WTC11 (cell line): ENCODE measurements at regions not wholly inside any gene's neighbourhood (a gene's known extent, or its start where the extent isn't known, plus 50 kb on each side); places are given as distances from the start of the nearest gene placed in this dataset.

Experiments
- ARID4B ChIP-seq: sonication (generic); formaldehyde crosslinking; IDR thresholded peaks from 2 replicates; pipeline ENCODE4 v1.8.0; 2023; ENCODE audit warnings: missing genetic modification reagents, mild to moderate bottlenecking, borderline replicate concordance
- ATF6 ChIP-seq: sonication (generic); formaldehyde crosslinking; IDR thresholded peaks from 2 replicates; pipeline ENCODE4 v1.8.1; 2023; ENCODE audit warnings: mild to moderate bottlenecking, missing genetic modification reagents
- CTCF ChIP-seq: fragments of 200-600 bp; IDR thresholded peaks from 2 replicates; pipeline ENCODE4 v1.8.0; 2022; ENCODE audit warnings: antibody characterized with exemption
- E2F1 ChIP-seq: sonication (generic); formaldehyde crosslinking; IDR thresholded peaks from 2 replicates; pipeline ENCODE4 v1.8.0; 2022; ENCODE audit warnings: mild to moderate bottlenecking, missing genetic modification reagents
- IRF1 ChIP-seq: sonication (generic); formaldehyde crosslinking; IDR thresholded peaks from 2 replicates; pipeline ENCODE4 v1.8.0; 2023; ENCODE audit warnings: missing genetic modification reagents
- RELA ChIP-seq: sonication (generic); formaldehyde crosslinking; IDR thresholded peaks from 2 replicates; pipeline ENCODE4 v1.8.1; 2022; ENCODE audit warnings: missing genetic modification reagents, mild to moderate bottlenecking, borderline replicate concordance
- ZNF138 ChIP-seq: sonication (generic); formaldehyde crosslinking; conservative IDR thresholded peaks from 2 replicates; pipeline ENCODE4 v1.8.1; 2022; ENCODE audit warnings: mild to moderate bottlenecking, moderate library complexity, missing genetic modification reagents
- ZNF396 ChIP-seq: fragments of 250-450 bp; sonication (Bioruptor Pico); IDR thresholded peaks from 2 replicates; pipeline ENCODE4 v1.8.0; 2021; ENCODE audit warnings: mild to moderate bottlenecking, moderate library complexity, borderline replicate concordance

GRCh38 chr4:45284400-45285085 is 558.2 kb upstream of the GNPDA2 start:
- TF ChIP-seq CTCF (no peak), ARID4B (CRISPR knock-in tag) (no peak), E2F1 (CRISPR knock-in tag) (no peak), ZNF396 (CRISPR knock-in tag) (no peak), ZNF138 (CRISPR knock-in tag) (no peak), IRF1 (CRISPR knock-in tag) (no peak), RELA (CRISPR knock-in tag) (no peak), ATF6 (CRISPR knock-in tag) (no peak)
